Lung (tissue), 9 donors: ENCODE measurements at regions not wholly inside any gene's neighbourhood (a gene's known extent, or its start where the extent isn't known, plus 50 kb on each side); places are given as distances from the start of the nearest gene placed in this dataset.
"Not testable (repeated sequence)": the region's sequence is repeated elsewhere in the genome, so short reads cannot be mapped to it uniquely, and the experiment has no call there.

Experiments used
- ATAC-seq: fragments of 200-7000 bp; cut with Tn5 transposase; one replicate; pipeline ENCODE4 v1.9.1; 2020; ENCODE audit warnings: moderate number of reproducible peaks; ENCODE audit not compliant: insufficient read depth, low FRiP score
- DNase-seq, 3 donors: peaks; one replicate each; pipeline ENCODE4 v3.0.0-alpha.2; 2013 to 2017
- H3K27ac ChIP-seq, 2 donors: one replicate each; pipeline ENCODE4 v1.5.1; 2013; ENCODE audit warnings: mild to moderate bottlenecking in 2 of 2, moderate library complexity in 2 of 2, control low read depth in 1 of 2, inconsistent platforms in 1 of 2, low read depth in 1 of 2, low read length in 1 of 2
- H3K27me3 ChIP-seq, 3 donors: one replicate each; pipeline ENCODE4 v1.5.1; 2013; ENCODE audit warnings: low read length in 2 of 3; ENCODE audit not compliant: control insufficient read depth in 3 of 3, insufficient read depth in 3 of 3
- H3K36me3 ChIP-seq, 4 donors: one replicate each; pipeline ENCODE4 v1.5.1; 2013; ENCODE audit warnings: low read length in 4 of 4, mild to moderate bottlenecking in 1 of 4, moderate library complexity in 1 of 4; ENCODE audit not compliant: control insufficient read depth in 4 of 4, insufficient read depth in 4 of 4
- H3K4me1 ChIP-seq, 5 donors: one replicate each; pipeline ENCODE4 v1.5.1; 2013; ENCODE audit warnings: low read length in 5 of 5, mild to moderate bottlenecking in 2 of 5, moderate library complexity in 1 of 5; ENCODE audit not compliant: control insufficient read depth in 5 of 5, insufficient read depth in 5 of 5
- H3K4me3 ChIP-seq: one replicate; pipeline ENCODE4 v1.5.1; 2013; ENCODE audit warnings: mild to moderate bottlenecking, control low read depth, moderate library complexity
- H3K9ac ChIP-seq, 2 donors: one replicate each; pipeline ENCODE4 v1.5.1; 2013; ENCODE audit warnings: low read length in 2 of 2, control low read depth in 1 of 2; ENCODE audit not compliant: insufficient read depth in 1 of 2
- H3K9me3 ChIP-seq, 4 donors: one replicate each; pipeline ENCODE4 v1.5.1; 2013; ENCODE audit warnings: low read length in 3 of 4, mild to moderate bottlenecking in 1 of 4, moderate library complexity in 1 of 4; ENCODE audit not compliant: control insufficient read depth in 4 of 4, insufficient read depth in 3 of 4
- WGBS, 2 donors: extraction: QIAGEN DNeasy Blood & Tissue Kit; methylation state at CpG; one replicate each; pipeline ENCODE4 v1.1.7; 2013; 5-methylcytosine and 5-hydroxymethylcytosine counted together
- donor health status: Bipolar disorder and iron deficiency.
- donor health status: healthy.
- donor health status: DM: yes; HTN: yes; CAD: no.

- DNase-seq, H3K27ac ChIP-seq, H3K36me3 ChIP-seq, H3K4me3 ChIP-seq, H3K9me3 ChIP-seq, H3K27me3 ChIP-seq, H3K9ac ChIP-seq, H3K4me1 ChIP-seq: not testable (repeated sequence)
- ATAC-seq, result peak; percentile 79
- WGBS, 2 donors, result no CpG with 5 or more reads among the region's 75 CpGs
These were observed 89.2 kb downstream of the LIMS4 start for GRCh38 chr2:110383163-110384048.

GRCh38 chr2:110373519-110373918 is 99.1 kb downstream of the LIMS4 start:
- not testable (repeated sequence) for H3K27ac ChIP-seq, H3K4me1 ChIP-seq, H3K9me3 ChIP-seq, DNase-seq, H3K36me3 ChIP-seq, H3K27me3 ChIP-seq, ATAC-seq, H3K4me3 ChIP-seq, H3K9ac ChIP-seq
- 92 to 99% methylated on average over 2 of the region's 2 CpGs for WGBS, 2 donors

- H3K27me3 ChIP-seq, DNase-seq, H3K4me3 ChIP-seq, H3K27ac ChIP-seq, H3K36me3 ChIP-seq, H3K9me3 ChIP-seq, H3K9ac ChIP-seq, ATAC-seq, H3K4me1 ChIP-seq: not testable (repeated sequence)
- 63 to 78% methylated on average over 1 to 2 of the region's 2 CpGs for WGBS, 2 donors
These were observed 101.0 kb downstream of the LIMS4 start for GRCh38 chr2:110371633-110372032.

- no CpG with 5 or more reads among the region's 2 CpGs for WGBS, 2 donors
- ATAC-seq, result not testable (repeated sequence)
These were observed 115.0 kb downstream of the LIMS4 start for GRCh38 chr2:110357616-110358015.

GRCh38 chr2:110354294-110355018 is 118.2 kb downstream of the LIMS4 start:
- not testable (repeated sequence) for H3K36me3 ChIP-seq, H3K9ac ChIP-seq, H3K4me1 ChIP-seq, H3K27ac ChIP-seq, DNase-seq, H3K27me3 ChIP-seq, H3K4me3 ChIP-seq, H3K9me3 ChIP-seq
- peak; percentile 80 for ATAC-seq
- WGBS, 2 donors, result no CpG with 5 or more reads among the region's 5 CpGs

More at GRCh38 chr2:110357616-110358015, 115.0 kb downstream of the LIMS4 start:
- not testable (repeated sequence) for H3K36me3 ChIP-seq, H3K4me1 ChIP-seq, DNase-seq, H3K9me3 ChIP-seq, H3K27ac ChIP-seq, H3K27me3 ChIP-seq, H3K4me3 ChIP-seq, H3K9ac ChIP-seq

GRCh38 chr2:110350718-110351117 is 121.9 kb downstream of the LIMS4 start:
- H3K27ac ChIP-seq, H3K4me1 ChIP-seq, DNase-seq, H3K4me3 ChIP-seq, H3K9me3 ChIP-seq, H3K36me3 ChIP-seq, ATAC-seq, H3K27me3 ChIP-seq, H3K9ac ChIP-seq: not testable (repeated sequence)

- H3K4me1 ChIP-seq, H3K27ac ChIP-seq, H3K27me3 ChIP-seq, H3K9ac ChIP-seq, DNase-seq, H3K36me3 ChIP-seq, ATAC-seq, H3K4me3 ChIP-seq, H3K9me3 ChIP-seq: not testable (repeated sequence)
- WGBS, 2 donors, result 90 to 96% methylated on average over 3 of the region's 12 CpGs
These were observed 123.7 kb downstream of the LIMS4 start for GRCh38 chr2:110348902-110349301.

- H3K27me3 ChIP-seq, H3K9ac ChIP-seq, H3K27ac ChIP-seq, ATAC-seq, H3K9me3 ChIP-seq, H3K4me3 ChIP-seq, H3K36me3 ChIP-seq, DNase-seq, H3K4me1 ChIP-seq: not testable (repeated sequence)
- 97% methylated on average over 3 to 5 of the region's 6 CpGs for WGBS, 2 donors
These were observed 128.1 kb downstream of the LIMS4 start for GRCh38 chr2:110344405-110345035.
